NCI-H1048 (cell line): ENCODE measurements at regions not wholly inside any gene's neighbourhood (a gene's known extent, or its start where the extent isn't known, plus 50 kb on each side); places are given as distances from the start of the nearest gene placed in this dataset.
"Not testable (repeated sequence)": the region's sequence is repeated elsewhere in the genome, so short reads cannot be mapped to it uniquely, and the experiment has no call there.

Source experiments
- DNase-seq: peaks from one replicate; lab custom pipeline; 2025; lab: John Stamatoyannopoulos, UW

- no peak for DNase-seq
These were observed 564.1 kb upstream of the ATXN7L3B start for GRCh38 chr12:73973486-73973885.

- DNase-seq: no peak
These were observed 553.1 kb upstream of the ATXN7L3B start for GRCh38 chr12:73984552-73984951.

- DNase-seq: no peak
These were observed 546.5 kb upstream of the ATXN7L3B start for GRCh38 chr12:73991138-73991537.

- no peak for DNase-seq
These were observed 538.7 kb upstream of the ATXN7L3B start for GRCh38 chr12:73998894-73999293.

- no peak for DNase-seq
These were observed 522.5 kb upstream of the ATXN7L3B start for GRCh38 chr12:74015118-74015517.

GRCh38 chr12:74016324-74016723 is 521.3 kb upstream of the ATXN7L3B start:
- DNase-seq: not testable (repeated sequence)

GRCh38 chr12:74018849-74019248 is 518.8 kb upstream of the ATXN7L3B start:
- no peak for DNase-seq

GRCh38 chr12:74021937-74022336 is 515.7 kb upstream of the ATXN7L3B start:
- DNase-seq: no peak

GRCh38 chr12:74031045-74031444 is 506.6 kb upstream of the ATXN7L3B start:
- no peak for DNase-seq

- no peak for DNase-seq
These were observed 504.1 kb upstream of the ATXN7L3B start for GRCh38 chr12:74033531-74033930.

- not testable (repeated sequence) for DNase-seq
These were observed 498.5 kb upstream of the ATXN7L3B start for GRCh38 chr12:74039138-74039537.

- no peak for DNase-seq
These were observed 494.3 kb upstream of the ATXN7L3B start for GRCh38 chr12:74043343-74043742.

- no peak for DNase-seq
These were observed 488.3 kb upstream of the ATXN7L3B start for GRCh38 chr12:74049348-74049747.

- DNase-seq: no peak
These were observed 485.8 kb upstream of the ATXN7L3B start for GRCh38 chr12:74051848-74052247.

- no peak for DNase-seq
These were observed 471.2 kb upstream of the ATXN7L3B start for GRCh38 chr12:74066476-74066875.

- DNase-seq: no peak
These were observed 466.5 kb upstream of the ATXN7L3B start for GRCh38 chr12:74071182-74071581.

GRCh38 chr12:74076918-74077317 is 460.7 kb upstream of the ATXN7L3B start:
- no peak for DNase-seq

GRCh38 chr12:74105434-74105833 is 432.2 kb upstream of the ATXN7L3B start:
- DNase-seq: no peak

GRCh38 chr12:74108729-74109128 is 428.9 kb upstream of the ATXN7L3B start:
- no peak for DNase-seq

GRCh38 chr12:74111688-74112360 is 425.8 kb upstream of the ATXN7L3B start:
- DNase-seq: no peak

- no peak for DNase-seq
These were observed 417.7 kb upstream of the ATXN7L3B start for GRCh38 chr12:74119811-74120362.

GRCh38 chr12:74120644-74121043 is 417.0 kb upstream of the ATXN7L3B start:
- DNase-seq: no peak

- no peak for DNase-seq
These were observed 407.9 kb upstream of the ATXN7L3B start for GRCh38 chr12:74129702-74130101.

GRCh38 chr12:74144396-74144795 is 393.2 kb upstream of the ATXN7L3B start:
- DNase-seq: no peak
